K562 (cell line): ENCODE measurements at regions not wholly inside any gene's neighbourhood (a gene's known extent, or its start where the extent isn't known, plus 50 kb on each side); places are given as distances from the start of the nearest gene placed in this dataset.

Experiments
- CBFA2T2 ChIP-seq: fragments of 450-650 bp; conservative IDR thresholded peaks from 2 replicates; pipeline ENCODE4 v1.6.1; 2017; ENCODE audit warnings: mild to moderate bottlenecking
- FOS ChIP-seq: IDR thresholded peaks from 3 replicates; pipeline ENCODE4 v1.6.1; 2011; ENCODE audit not compliant: insufficient read length; ENCODE audit errors: extremely low read depth
- PHF21A ChIP-seq: fragments of 450-650 bp; IDR thresholded peaks from 2 replicates; pipeline ENCODE4 v1.6.1; 2017; ENCODE audit warnings: low read depth, borderline replicate concordance
- STAT5A ChIP-seq: IDR thresholded peaks from 2 replicates; pipeline ENCODE4 v1.6.1; 2012; ENCODE audit warnings: low read length, inconsistent platforms, borderline replicate concordance
- TCF3 ChIP-seq: sonication (generic); formaldehyde crosslinking; IDR thresholded peaks from 2 replicates; pipeline ENCODE4 v1.4.0; 2020; ENCODE audit warnings: mild to moderate bottlenecking, missing genetic modification reagents
- TF ChIP-seq, protein P1 (sequence below): fragments of 250-450 bp; sonication (Bioruptor Pico); IDR thresholded peaks from 2 replicates; pipeline ENCODE4 v1.5.0; 2020; ENCODE audit warnings: mild to moderate bottlenecking, borderline replicate concordance
- TF ChIP-seq, protein P2 (sequence below), 3 experiments: IDR thresholded peaks in 2 of 3; conservative IDR thresholded peaks in 1 of 3; 2 replicates each; pipeline ENCODE4 v1.5.1; 2011 to 2012; ENCODE audit warnings: low read length in 3 of 3, mild to moderate bottlenecking in 3 of 3, control low read depth in 2 of 3, improper control_type of control experiment in 1 of 3, inconsistent platforms in 1 of 3, low read depth in 1 of 3, mixed read lengths in 1 of 3, moderate library complexity in 1 of 3; ENCODE audit not compliant: insufficient read depth in 2 of 3
- TF ChIP-seq, protein P3 (sequence below), 2 experiments: IDR thresholded peaks; 2 replicates each; pipeline ENCODE4 v1.6.1; 2012; ENCODE audit warnings: improper control_type of control experiment in 2 of 2, low read depth in 2 of 2, low read length in 2 of 2, borderline replicate concordance in 1 of 2
- TF ChIP-seq, protein P4 (sequence below), 2 experiments: fragments of 450-650 bp in 1 of 2; sonication (generic) in 1 of 2; formaldehyde crosslinking in 1 of 2; IDR thresholded peaks in 1 of 2; conservative IDR thresholded peaks in 1 of 2; 2 replicates each; pipeline versions ENCODE4 v1.6.1 to v1.8.1; 2016 to 2023; ENCODE audit warnings: mild to moderate bottlenecking in 2 of 2, moderate library complexity in 2 of 2, inconsistent platforms in 1 of 2, missing genetic modification reagents in 1 of 2

DNA sequence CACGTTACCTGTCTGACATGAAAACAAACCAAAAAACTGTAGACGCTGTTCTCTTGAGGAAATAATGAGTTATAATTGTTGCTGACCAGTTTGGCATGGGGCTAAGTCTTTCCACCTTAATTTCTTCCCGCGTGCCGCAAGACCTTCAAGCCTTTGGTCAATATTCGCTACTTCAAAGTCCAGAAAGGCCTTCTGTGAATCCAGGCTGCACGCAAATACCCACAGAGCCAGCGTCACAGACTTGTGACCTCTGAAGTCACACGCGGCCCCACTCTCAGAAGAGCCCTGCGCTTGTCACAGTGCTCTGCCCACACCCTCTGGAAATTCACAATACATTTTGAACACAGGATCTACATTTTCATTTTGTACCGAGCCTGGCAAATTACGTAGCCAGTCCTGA is 275.2 kb downstream of the SHQ1 start:
- TF ChIP-seq, protein P1, sequence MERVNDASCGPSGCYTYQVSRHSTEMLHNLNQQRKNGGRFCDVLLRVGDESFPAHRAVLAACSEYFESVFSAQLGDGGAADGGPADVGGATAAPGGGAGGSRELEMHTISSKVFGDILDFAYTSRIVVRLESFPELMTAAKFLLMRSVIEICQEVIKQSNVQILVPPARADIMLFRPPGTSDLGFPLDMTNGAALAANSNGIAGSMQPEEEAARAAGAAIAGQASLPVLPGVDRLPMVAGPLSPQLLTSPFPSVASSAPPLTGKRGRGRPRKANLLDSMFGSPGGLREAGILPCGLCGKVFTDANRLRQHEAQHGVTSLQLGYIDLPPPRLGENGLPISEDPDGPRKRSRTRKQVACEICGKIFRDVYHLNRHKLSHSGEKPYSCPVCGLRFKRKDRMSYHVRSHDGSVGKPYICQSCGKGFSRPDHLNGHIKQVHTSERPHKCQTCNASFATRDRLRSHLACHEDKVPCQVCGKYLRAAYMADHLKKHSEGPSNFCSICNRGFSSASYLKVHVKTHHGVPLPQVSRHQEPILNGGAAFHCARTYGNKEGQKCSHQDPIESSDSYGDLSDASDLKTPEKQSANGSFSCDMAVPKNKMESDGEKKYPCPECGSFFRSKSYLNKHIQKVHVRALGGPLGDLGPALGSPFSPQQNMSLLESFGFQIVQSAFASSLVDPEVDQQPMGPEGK: no peak
- no peak for TF ChIP-seq PHF21A
- TF ChIP-seq, protein P2, sequence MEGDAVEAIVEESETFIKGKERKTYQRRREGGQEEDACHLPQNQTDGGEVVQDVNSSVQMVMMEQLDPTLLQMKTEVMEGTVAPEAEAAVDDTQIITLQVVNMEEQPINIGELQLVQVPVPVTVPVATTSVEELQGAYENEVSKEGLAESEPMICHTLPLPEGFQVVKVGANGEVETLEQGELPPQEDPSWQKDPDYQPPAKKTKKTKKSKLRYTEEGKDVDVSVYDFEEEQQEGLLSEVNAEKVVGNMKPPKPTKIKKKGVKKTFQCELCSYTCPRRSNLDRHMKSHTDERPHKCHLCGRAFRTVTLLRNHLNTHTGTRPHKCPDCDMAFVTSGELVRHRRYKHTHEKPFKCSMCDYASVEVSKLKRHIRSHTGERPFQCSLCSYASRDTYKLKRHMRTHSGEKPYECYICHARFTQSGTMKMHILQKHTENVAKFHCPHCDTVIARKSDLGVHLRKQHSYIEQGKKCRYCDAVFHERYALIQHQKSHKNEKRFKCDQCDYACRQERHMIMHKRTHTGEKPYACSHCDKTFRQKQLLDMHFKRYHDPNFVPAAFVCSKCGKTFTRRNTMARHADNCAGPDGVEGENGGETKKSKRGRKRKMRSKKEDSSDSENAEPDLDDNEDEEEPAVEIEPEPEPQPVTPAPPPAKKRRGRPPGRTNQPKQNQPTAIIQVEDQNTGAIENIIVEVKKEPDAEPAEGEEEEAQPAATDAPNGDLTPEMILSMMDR (IDR thresholded peaks at IDR 0.05 in 2 of 3, conservative IDR thresholded peaks at IDR 0.05 in 1 of 3; ENCODE audit: insufficient read depth in 2 of 3, low read depth in 1 of 3, low read length in 3 of 3): no peak
- TF ChIP-seq, protein P3, sequence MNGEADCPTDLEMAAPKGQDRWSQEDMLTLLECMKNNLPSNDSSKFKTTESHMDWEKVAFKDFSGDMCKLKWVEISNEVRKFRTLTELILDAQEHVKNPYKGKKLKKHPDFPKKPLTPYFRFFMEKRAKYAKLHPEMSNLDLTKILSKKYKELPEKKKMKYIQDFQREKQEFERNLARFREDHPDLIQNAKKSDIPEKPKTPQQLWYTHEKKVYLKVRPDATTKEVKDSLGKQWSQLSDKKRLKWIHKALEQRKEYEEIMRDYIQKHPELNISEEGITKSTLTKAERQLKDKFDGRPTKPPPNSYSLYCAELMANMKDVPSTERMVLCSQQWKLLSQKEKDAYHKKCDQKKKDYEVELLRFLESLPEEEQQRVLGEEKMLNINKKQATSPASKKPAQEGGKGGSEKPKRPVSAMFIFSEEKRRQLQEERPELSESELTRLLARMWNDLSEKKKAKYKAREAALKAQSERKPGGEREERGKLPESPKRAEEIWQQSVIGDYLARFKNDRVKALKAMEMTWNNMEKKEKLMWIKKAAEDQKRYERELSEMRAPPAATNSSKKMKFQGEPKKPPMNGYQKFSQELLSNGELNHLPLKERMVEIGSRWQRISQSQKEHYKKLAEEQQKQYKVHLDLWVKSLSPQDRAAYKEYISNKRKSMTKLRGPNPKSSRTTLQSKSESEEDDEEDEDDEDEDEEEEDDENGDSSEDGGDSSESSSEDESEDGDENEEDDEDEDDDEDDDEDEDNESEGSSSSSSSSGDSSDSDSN (IDR thresholded peaks at IDR 0.05; ENCODE audit: borderline replicate concordance in 1 of 2, low read depth in 2 of 2, low read length in 2 of 2): no peak
- no peak for TF ChIP-seq TCF3 (CRISPR knock-in tag)
- TF ChIP-seq FOS: no peak
- TF ChIP-seq, protein P4, sequence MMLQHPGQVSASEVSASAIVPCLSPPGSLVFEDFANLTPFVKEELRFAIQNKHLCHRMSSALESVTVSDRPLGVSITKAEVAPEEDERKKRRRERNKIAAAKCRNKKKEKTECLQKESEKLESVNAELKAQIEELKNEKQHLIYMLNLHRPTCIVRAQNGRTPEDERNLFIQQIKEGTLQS (IDR thresholded peaks at IDR 0.05): no peak
- TF ChIP-seq, protein P4 (CRISPR knock-in tag; conservative IDR thresholded peaks at IDR 0.05): no peak
- TF ChIP-seq STAT5A: no peak
- TF ChIP-seq CBFA2T2: no peak
